K562 (cell line): ENCODE measurements at regions not wholly inside any gene's neighbourhood (a gene's known extent, or its start where the extent isn't known, plus 50 kb on each side); places are given as distances from the start of the nearest gene placed in this dataset.

ENCODE experiments used
- ATAC-seq: fragments of 200-7000 bp; cut with Tn5 transposase; 3 replicates; pipeline ENCODE4 v1.9.1; 2020; ENCODE audit warnings: moderate library complexity
- BruUV-seq: library from RNA; stranded (reverse); fragments of 400-500 nt; replicated peaks from 2 replicates; lab custom pipeline; 2021; lab: Mats Ljungman, UMichigan
- CTCF ChIA-PET: fragments of 300-600 bp; formaldehyde crosslinking; extraction: SDS; loops from one replicate; lab custom pipeline; 2021; ENCODE audit warnings: low intra/inter-chr PET ratio; lab: Yijun Ruan, JAX
- POLR2A ChIA-PET: fragments of 300-600, 350-650 bp; sonication (Branson Sonifier 250); formaldehyde crosslinking; extraction: SDS; loops from one replicate; lab custom pipeline; 2021; ENCODE audit warnings: antibody characterized with exemption, inconsistent platforms; lab: Yijun Ruan, JAX
- DNase-seq, 4 experiments: peaks; one replicate each; pipeline versions ENCODE4 v3.0.0 to v3.0.0-alpha.2; 2011 to 2018; ENCODE audit warnings: low spot score in 3 of 4, mixed read lengths in 3 of 4; ENCODE audit errors: extremely low read depth in 1 of 4
- FAIRE-seq: peaks from 2 replicates; lab custom pipeline; 2011; peaks lifted over from hg19 to GRCh38; lab: Jason Lieb, UNC
- H2AFZ ChIP-seq: 2 replicates; pipeline ENCODE4 v1.6.0; 2011; ENCODE audit warnings: low read depth, low read length, control low read depth, inconsistent platforms
- H3K27ac ChIP-seq: fragments of 200-600 bp; 3 replicates; pipeline ENCODE4 v1.8.0; 2011; ENCODE audit warnings: low read depth, mild to moderate bottlenecking, control low read depth, inconsistent platforms, low read length, moderate library complexity, mixed read lengths; ENCODE audit errors: extremely low read depth
- H3K27me3 ChIP-seq, 2 experiments: fragments of 300-600 bp in 1 of 2; 2 replicates in 1 of 2; 3 replicates in 1 of 2; pipeline versions ENCODE4 v1.6.0 to v1.8.0; 2011; ENCODE audit warnings: inconsistent platforms in 2 of 2, low read length in 2 of 2, mild to moderate bottlenecking in 1 of 2, mixed read lengths in 1 of 2, moderate library complexity in 1 of 2; ENCODE audit not compliant: control insufficient read depth in 2 of 2, insufficient read depth in 2 of 2
- H3K36me3 ChIP-seq: fragments of 300-600 bp; 3 replicates; pipeline ENCODE4 v1.8.0; 2011; ENCODE audit warnings: mild to moderate bottlenecking, low read length, inconsistent platforms; ENCODE audit not compliant: control insufficient read depth, insufficient read depth
- H3K4me1 ChIP-seq, 2 experiments: fragments of 200-600 bp in 1 of 2; replicated peaks in 1 of 2; 2 replicates in 1 of 2; 3 replicates in 1 of 2; pipeline versions ENCODE4 v1.5.1 to v1.8.0; 2011; ENCODE audit warnings: inconsistent platforms in 2 of 2, low read length in 2 of 2, mild to moderate bottlenecking in 1 of 2, mixed read lengths in 1 of 2, moderate library complexity in 1 of 2; ENCODE audit not compliant: control insufficient read depth in 2 of 2, insufficient read depth in 2 of 2
- H3K4me2 ChIP-seq: 2 replicates; pipeline ENCODE4 v1.6.1; 2011; ENCODE audit warnings: low read length, control low read depth, inconsistent platforms, mixed read lengths; ENCODE audit not compliant: insufficient read depth
- H3K4me3 ChIP-seq: fragments of 200-600 bp; sonication (generic), shearing (Covaris generic); 2 replicates; pipeline ENCODE4 v1.5.1; 2016; ENCODE audit warnings: control low read depth, inconsistent platforms
- H3K79me2 ChIP-seq: fragments of 200-600 bp; 3 replicates; pipeline ENCODE4 v1.8.0; 2011; ENCODE audit warnings: low read length, inconsistent platforms; ENCODE audit not compliant: control insufficient read depth, insufficient read depth
- H3K9ac ChIP-seq, 2 experiments: 2 replicates each; pipeline versions ENCODE4 v1.6.0 to v1.6.1; 2011; ENCODE audit warnings: low read depth in 2 of 2, low read length in 2 of 2, control low read depth in 1 of 2, inconsistent platforms in 1 of 2, mild to moderate bottlenecking in 1 of 2, mixed read lengths in 1 of 2; ENCODE audit not compliant: insufficient read depth in 1 of 2
- H3K9me1 ChIP-seq: one replicate; pipeline ENCODE4 v1.6.0; 2011; ENCODE audit warnings: inconsistent platforms, mild to moderate bottlenecking, low read length, moderate library complexity; ENCODE audit not compliant: control insufficient read depth, insufficient read depth
- H3K9me3 ChIP-seq: replicated peaks from 2 replicates; pipeline ENCODE4 v1.5.1; 2011; ENCODE audit warnings: low read depth, low read length, inconsistent platforms; ENCODE audit not compliant: control insufficient read depth, insufficient read depth
- H4K20me1 ChIP-seq: replicated peaks from 2 replicates; pipeline ENCODE4 v1.6.1; 2011; ENCODE audit warnings: low read length, inconsistent platforms, mixed read lengths; ENCODE audit not compliant: control insufficient read depth, insufficient read depth
- FOXA1 ChIP-seq: fragments of 450-650 bp; IDR thresholded peaks from 2 replicates; pipeline ENCODE4 v1.6.1; 2016; ENCODE audit warnings: mild to moderate bottlenecking, borderline replicate concordance
- NONO ChIP-seq, 2 experiments: fragments of 200-400 bp in 1 of 2; fragments of 450-650 bp in 1 of 2; formaldehyde crosslinking in 1 of 2; IDR thresholded peaks; 2 replicates each; pipeline ENCODE4 v1.6.1; 2017; ENCODE audit warnings: low read depth in 2 of 2, mild to moderate bottlenecking in 2 of 2, moderate library complexity in 2 of 2, low read length in 1 of 2
- PURB ChIP-seq: sonication (generic); formaldehyde crosslinking; IDR thresholded peaks from 2 replicates; pipeline ENCODE4 v1.9.0; 2021; ENCODE audit warnings: low read depth, mild to moderate bottlenecking, missing genetic modification reagents
- SRSF7 ChIP-seq: fragments of 200-400 bp; formaldehyde crosslinking; optimal IDR thresholded peaks from 2 replicates; pipeline ENCODE3; 2017; ENCODE audit warnings: mild to moderate bottlenecking, low read depth, low read length
- ZNF444 ChIP-seq: fragments of 250-450 bp; sonication (Bioruptor Pico); IDR thresholded peaks from 2 replicates; pipeline ENCODE4 v1.4.0; 2020; ENCODE audit warnings: mild to moderate bottlenecking, moderate library complexity
- WGBS: fragments of 100-300 bp; shearing (Covaris generic); methylation state at CpG from one replicate; pipeline ENCODE4 v1.1.6; 2016; ENCODE audit warnings: low coverage, mixed read lengths; ENCODE audit not compliant: insufficient coverage; ENCODE audit errors: missing lambda C conversion rate; 5-methylcytosine and 5-hydroxymethylcytosine counted together
- in situ Hi-C: fragments of 300-500 bp; cut with MboI; formaldehyde crosslinking; loops from 4 replicates; pipeline ENCODE4 v1.15.0; 2018; ENCODE audit warnings: inconsistent platforms, mixed read lengths
- intact Hi-C: fragments of 100-400 bp; cut with micrococcal nuclease; formaldehyde crosslinking; loops from 2 replicates; pipeline ENCODE4 v1.14.2; 2022
- TF ChIP-seq, protein P1 (sequence below): fragments of 250-450 bp; sonication (Bioruptor Pico); IDR thresholded peaks from 2 replicates; pipeline ENCODE4 v1.5.0; 2020; ENCODE audit warnings: mild to moderate bottlenecking
- TF ChIP-seq, protein P2 (sequence below): fragments of 450-650 bp; formaldehyde crosslinking; IDR thresholded peaks from 2 replicates; pipeline ENCODE4 v1.4.0; 2022; ENCODE audit warnings: missing genetic modification characterization
- TF ChIP-seq, protein P3 (sequence below): IDR thresholded peaks from 3 replicates; pipeline ENCODE4 v1.6.1; 2011; ENCODE audit warnings: borderline replicate concordance, mild to moderate bottlenecking; ENCODE audit not compliant: insufficient read length, insufficient read depth
- TF ChIP-seq, protein P4 (sequence below), 2 experiments: fragments of 450-650 bp; conservative IDR thresholded peaks; 2 replicates each; pipeline ENCODE4 v1.6.1; 2017; ENCODE audit warnings: mild to moderate bottlenecking in 2 of 2, moderate library complexity in 2 of 2

DNA sequence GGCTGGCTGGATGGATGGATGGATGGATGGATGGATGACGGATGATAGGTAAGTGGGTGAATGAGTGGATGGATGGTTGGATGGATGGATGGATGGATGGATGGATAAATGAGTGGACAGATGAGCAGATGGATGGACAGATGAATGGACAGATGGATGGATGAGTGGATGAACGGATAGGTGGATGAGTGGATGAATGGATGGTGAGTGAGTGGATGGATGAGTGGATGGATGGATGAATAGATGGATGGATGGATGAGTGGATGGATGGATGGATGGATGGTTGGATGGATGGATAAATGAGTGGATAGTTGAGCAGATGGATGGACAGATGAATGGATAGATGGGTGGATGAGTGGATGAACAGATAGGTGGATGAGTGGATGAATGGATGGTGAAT is 340.7 kb upstream of the AUTS2 start:
- no peak for FAIRE-seq

More for the DNA sequence above, 340.7 kb upstream of the AUTS2 start:
- Histone ChIP-seq H3K27me3 (no peaks in the 10 kb centered on the region), H3K27ac (no peak overlapping the region), H3K4me3 (no peak overlapping the region), H3K9ac (no peak overlapping the region), H2AFZ (no peak overlapping the region), H4K20me1 (no peaks in the 10 kb centered on the region), H3K4me2 (no peak overlapping the region), H3K36me3 (no peaks in the 10 kb centered on the region), H3K79me2 (no peaks in the 10 kb centered on the region), H3K4me1 (no peaks in the 10 kb centered on the region), H3K9me1 (no peaks in the 10 kb centered on the region), H3K9me3 (no peaks in the 10 kb centered on the region)
- in situ Hi-C loops (no loop called here), intact Hi-C loops (no loop called here)
- CTCF ChIA-PET = no interaction called here
- TF ChIP-seq NONO (IDR thresholded peaks at IDR 0.05; ENCODE audit: low read depth in 2 of 2, low read length in 1 of 2) (no peak), SRSF7 (no peak), FOXA1 (no peak), PURB (no peak), ZNF444 (CRISPR knock-in tag) (no peak)
- TF ChIP-seq, protein P1, sequence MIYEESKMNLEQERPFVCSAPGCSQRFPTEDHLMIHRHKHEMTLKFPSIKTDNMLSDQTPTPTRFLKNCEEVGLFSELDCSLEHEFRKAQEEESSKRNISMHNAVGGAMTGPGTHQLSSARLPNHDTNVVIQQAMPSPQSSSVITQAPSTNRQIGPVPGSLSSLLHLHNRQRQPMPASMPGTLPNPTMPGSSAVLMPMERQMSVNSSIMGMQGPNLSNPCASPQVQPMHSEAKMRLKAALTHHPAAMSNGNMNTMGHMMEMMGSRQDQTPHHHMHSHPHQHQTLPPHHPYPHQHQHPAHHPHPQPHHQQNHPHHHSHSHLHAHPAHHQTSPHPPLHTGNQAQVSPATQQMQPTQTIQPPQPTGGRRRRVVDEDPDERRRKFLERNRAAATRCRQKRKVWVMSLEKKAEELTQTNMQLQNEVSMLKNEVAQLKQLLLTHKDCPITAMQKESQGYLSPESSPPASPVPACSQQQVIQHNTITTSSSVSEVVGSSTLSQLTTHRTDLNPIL (CRISPR knock-in tag) = no peak
- TF ChIP-seq, protein P2, sequence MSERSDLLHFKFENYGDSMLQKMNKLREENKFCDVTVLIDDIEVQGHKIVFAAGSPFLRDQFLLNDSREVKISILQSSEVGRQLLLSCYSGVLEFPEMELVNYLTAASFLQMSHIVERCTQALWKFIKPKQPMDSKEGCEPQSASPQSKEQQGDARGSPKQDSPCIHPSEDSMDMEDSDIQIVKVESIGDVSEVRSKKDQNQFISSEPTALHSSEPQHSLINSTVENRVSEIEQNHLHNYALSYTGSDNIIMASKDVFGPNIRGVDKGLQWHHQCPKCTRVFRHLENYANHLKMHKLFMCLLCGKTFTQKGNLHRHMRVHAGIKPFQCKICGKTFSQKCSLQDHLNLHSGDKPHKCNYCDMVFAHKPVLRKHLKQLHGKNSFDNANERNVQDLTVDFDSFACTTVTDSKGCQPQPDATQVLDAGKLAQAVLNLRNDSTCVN (CRISPR knock-in tag) = 0 out of 2 replicates have a peak, but pooled peaks have one; percentile 11
- TF ChIP-seq, protein P3, sequence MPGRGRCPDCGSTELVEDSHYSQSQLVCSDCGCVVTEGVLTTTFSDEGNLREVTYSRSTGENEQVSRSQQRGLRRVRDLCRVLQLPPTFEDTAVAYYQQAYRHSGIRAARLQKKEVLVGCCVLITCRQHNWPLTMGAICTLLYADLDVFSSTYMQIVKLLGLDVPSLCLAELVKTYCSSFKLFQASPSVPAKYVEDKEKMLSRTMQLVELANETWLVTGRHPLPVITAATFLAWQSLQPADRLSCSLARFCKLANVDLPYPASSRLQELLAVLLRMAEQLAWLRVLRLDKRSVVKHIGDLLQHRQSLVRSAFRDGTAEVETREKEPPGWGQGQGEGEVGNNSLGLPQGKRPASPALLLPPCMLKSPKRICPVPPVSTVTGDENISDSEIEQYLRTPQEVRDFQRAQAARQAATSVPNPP = no peak
- TF ChIP-seq, protein P4, sequence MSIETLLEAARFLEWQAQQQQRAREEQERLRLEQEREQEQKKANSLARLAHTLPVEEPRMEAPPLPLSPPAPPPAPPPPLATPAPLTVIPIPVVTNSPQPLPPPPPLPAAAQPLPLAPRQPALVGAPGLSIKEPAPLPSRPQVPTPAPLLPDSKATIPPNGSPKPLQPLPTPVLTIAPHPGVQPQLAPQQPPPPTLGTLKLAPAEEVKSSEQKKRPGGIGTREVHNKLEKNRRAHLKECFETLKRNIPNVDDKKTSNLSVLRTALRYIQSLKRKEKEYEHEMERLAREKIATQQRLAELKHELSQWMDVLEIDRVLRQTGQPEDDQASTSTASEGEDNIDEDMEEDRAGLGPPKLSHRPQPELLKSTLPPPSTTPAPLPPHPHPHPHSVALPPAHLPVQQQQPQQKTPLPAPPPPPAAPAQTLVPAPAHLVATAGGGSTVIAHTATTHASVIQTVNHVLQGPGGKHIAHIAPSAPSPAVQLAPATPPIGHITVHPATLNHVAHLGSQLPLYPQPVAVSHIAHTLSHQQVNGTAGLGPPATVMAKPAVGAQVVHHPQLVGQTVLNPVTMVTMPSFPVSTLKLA (conservative IDR thresholded peaks at IDR 0.05) = no peak
- WGBS = 0% methylated on average over 2 of the region's 2 CpGs
- POLR2A ChIA-PET = no interaction called here
- ATAC-seq = no peak
- DNase-seq = no peak
- BruUV-seq = no TSS peak
